HTERT RPE-1 (cell line): ENCODE measurements at regions not wholly inside any gene's neighbourhood (a gene's known extent, or its start where the extent isn't known, plus 50 kb on each side); places are given as distances from the start of the nearest gene placed in this dataset.
"Not testable (repeated sequence)": the region's sequence is repeated elsewhere in the genome, so short reads cannot be mapped to it uniquely, and the experiment has no call there.

Source experiments
- in situ Hi-C: fragments of 300-500 bp; cut with MboI; formaldehyde crosslinking; loops from 4 replicates; pipeline ENCODE4 v1.14.3; 2020; ENCODE audit warnings: low sequenced_read_pairs

DNA sequence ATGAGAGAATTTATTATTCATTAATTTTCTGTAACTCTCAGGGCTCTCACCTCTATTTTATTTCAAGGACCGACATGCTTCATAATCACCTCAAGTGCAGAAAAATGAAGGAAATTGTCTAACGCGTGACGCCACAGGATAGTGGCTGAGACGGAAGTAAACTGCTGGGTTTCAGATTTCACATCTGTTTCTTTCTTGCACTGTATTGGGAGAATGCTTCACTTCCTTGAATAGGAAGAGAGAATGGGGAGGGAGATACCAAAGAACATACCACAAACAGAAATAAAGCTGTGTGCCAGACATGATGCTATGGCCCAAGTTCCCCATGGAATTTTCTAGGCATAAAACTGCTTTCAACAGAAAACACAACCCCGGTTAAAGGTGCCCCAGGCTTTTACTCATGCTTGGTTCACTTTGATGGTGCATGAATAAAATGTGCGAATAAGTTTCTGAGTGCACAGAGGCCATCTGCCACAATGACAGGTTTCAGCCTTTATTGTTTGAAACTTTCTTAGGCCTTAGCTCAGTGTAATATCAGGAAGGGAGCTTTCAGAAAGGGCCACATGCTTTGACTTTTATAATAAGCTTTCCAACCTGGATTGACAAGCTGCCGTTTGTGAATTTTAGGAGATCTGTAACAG, 1116.4 kb downstream of the SOCS6 start:
- in situ Hi-C loops, result no loop called here

DNA sequence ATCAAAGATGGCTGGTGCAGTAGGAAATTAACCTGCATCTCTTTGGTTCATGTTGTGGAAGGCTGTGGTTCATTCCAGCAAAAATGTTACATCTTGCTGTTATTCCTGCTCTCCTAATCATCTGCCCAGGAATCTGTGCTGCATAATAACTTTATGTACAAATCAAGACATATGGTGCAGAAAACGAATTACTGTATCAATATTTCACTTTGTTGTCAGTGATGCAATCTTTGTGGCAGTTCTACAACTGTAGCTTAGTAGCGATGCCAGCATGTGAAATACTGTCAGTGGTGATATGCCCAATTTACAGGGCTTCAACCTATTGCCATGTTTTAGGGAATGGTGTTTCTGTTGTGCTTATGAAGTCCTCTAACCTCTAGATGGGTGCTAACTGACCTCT, 1114.7 kb downstream of the SOCS6 start:
- in situ Hi-C loops, result no loop called here

DNA sequence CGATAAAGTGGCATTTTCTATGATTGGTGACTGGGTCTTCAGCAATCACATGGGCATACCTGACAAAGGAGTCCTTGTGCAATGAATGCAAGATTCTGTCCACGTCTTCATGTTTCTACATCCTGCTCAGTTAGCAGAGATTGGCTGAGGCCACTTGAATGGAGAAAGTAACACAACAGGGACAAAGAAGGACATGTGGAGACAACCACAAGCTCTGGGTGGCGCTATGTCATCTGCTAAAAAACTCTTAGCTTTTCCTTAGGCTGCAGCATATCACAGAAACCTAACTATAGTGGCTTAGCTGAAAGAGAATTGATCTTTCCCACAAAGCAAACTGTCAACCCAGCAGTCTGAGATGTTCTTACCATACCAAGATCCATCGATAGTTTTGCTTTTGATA, 1109.7 kb downstream of the SOCS6 start:
- in situ Hi-C loops, result no loop called here

DNA sequence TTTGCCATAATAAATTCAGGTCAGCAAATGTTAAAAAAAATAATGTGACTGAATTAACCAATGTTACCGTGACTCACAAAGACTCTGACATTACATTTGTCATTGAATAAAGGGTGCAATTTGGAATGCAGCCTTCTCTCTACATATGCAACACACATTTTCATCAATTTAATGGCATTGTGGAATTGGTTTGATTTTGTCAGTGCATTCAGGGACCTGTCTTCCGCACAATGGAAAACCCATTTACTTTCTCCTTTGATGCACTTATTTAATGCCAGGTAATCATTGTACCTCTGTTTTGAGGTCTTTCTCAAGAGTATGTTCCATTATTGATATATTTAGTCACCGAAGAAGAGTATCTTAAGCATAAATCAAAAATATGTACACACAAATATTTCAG, 1099.3 kb downstream of the SOCS6 start:
- in situ Hi-C loops, result no loop called here

DNA sequence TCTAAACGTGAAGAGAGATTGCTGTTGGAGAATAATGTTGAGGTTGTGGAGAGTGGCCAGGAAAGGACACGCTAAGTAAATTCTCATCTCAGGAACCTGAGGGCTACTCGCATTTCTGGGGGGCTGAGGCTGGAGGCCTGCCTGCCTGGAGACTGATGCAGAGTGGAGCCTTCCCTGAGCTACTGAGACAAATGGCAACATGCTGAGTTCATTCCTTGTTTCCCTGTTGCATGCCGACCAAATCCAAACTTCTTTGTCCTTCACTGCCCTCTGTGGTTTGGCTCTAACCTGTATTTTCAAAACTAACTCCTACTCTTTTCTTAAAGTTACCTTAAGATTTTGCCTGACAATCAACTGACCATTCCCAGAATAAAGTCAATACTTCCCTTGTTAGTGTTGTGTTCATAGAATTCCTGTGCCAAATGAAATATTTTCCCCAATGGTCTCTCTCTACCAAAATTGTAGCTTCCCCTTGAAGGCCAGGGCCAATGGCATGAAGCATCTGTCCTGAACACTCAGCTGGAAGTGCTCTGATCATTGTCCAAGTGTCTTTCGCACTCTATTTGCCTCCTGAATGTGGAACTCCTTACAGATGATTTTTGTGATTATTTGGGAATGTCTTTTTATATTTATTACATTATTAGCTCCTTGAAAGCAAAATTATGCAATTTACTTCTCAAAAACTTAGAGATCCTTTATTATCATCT, 1085.6 kb downstream of the SOCS6 start:
- in situ Hi-C loops, result no loop called here

DNA sequence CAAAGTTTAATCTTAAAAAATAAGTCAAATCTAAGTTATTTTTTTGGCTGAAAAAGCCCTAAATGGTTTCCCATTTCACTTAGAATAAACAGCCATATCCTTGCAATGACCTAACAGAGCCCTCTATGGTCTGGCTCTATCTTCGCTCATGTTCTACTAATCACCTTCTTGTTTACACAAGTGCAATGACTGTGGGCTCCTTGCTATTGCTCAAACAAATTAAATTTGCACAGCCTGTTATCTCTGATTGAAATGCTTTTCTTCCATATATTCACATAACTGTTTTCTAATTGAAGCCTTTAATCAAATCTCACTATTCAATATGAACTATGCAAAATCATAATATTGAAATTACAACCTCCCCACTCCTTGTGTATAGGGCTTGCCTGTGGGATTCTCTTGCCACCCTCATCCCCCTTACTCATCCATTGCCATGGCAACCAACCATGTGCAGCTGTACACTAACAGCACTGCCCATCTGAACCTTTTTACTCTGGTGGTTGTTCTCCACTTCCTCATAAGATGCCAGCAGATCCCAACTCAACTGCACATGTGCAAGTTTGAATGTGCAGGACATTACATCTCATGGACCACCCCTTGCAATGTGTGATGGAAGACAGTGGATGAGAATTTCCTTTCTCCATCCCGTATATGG, 1083.2 kb downstream of the SOCS6 start:
- in situ Hi-C loops, result no loop called here

DNA sequence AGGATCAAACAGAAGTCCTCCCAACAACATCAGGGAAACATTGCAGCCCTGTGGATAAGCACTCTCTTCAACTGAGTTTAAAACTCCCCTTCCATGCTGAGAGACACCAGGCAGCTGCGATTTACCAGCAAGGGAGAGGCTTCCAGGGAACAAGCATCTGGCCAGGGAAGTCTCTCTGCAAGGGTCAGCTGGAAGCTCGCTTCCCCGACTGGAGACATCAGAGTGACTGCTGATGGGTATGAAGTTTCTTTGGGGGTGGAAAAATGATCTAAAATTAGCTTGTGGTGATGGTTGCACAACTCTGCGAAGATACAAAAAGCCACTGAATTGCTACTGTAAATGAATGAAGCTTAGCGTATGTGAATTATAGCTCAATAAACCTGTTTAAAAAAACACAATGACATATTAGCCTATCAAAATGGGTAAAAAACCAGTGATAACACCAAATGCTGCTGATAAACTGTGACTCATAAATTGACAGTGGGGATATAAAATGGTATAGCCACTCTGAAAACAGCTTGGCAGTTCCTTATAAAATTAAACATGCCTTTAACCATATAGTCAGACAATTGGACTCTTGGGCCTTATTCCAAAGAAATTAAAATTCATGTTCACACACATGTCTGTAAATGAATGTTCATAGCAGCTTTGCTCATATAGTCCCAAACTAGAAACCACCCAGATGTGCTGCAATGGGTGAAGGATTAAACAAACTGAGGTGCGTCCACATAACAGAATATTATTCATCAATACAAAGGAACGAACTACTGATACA, 1082.0 kb downstream of the SOCS6 start:
- in situ Hi-C loops, result no loop called here

DNA sequence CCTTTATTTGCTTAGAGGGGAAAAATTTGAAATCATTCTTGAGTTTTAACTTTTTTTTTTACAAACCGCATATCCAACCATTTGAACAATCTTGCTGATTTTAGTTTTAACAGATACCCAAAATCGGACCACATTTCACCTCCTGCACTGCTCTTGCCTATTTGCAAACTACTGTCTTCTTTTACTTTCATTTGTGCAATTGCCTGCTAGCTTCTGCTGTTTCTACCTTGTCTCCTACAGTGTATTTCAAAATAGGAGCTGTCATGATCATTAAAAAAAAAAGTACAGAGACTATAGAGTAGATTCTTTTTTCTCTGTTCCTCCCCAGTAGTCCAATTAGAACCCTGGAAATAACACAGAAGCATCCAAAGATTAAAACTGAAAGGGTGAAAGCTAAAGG, 1081.2 kb downstream of the SOCS6 start:
- in situ Hi-C loops, result no loop called here

DNA sequence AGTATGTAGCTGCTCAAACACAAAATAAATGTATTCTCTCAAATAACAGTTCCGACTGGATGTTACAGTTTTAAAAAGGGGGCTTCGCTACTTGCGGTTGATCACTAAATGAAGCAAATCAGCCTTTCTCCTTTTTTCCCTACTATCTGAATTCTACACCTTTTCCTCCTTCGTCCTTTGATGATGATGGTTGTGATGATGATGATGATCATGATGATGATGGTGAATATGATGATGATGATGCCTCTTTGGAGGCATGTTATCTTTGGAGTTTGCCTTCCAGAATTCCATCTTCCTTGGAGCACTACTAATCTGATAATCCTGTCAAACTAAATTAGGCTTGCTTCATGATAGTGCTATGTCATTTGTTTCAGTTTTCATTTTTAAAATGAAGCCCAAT, 1073.3 kb downstream of the SOCS6 start:
- in situ Hi-C loops, result no loop called here

DNA sequence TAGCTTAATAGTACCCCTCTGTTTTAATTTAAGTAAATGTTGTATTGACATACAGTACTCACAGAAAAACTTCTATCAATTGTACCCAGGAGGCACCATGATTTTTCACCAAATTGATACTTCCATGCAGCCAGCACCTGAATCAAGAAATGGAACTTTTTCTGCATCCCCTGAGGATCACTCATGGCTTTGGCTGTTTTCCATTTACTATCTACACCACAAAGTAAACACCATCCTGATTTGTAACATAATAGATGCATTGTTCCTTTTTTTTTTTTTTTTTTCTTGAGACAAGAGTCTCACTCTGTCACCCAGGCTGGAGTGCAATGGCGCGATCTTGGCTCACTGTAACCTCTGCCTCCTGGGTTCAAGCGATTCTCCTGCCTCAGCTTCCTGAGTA, 1066.8 kb downstream of the SOCS6 start:
- in situ Hi-C loops, result not testable (repeated sequence)

DNA sequence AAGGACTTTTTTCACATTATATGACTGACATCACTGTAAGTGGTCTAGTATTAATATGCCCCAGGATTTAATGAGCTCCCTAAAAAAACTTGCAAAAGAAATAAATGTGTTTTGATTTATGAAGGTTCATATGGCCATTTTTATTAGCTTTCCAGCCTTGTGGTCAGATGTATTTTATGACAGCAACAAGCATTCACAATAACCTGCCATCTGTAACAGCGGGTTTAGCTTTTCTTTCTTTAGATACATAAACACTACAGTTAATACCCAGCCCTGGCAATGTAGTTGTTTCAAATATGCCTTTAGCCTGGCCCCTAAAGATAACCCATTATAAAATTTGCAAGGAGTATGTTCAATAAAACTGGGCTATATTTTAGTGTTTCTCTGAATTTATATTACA, 1063.8 kb downstream of the SOCS6 start:
- in situ Hi-C loops, result no loop called here

DNA sequence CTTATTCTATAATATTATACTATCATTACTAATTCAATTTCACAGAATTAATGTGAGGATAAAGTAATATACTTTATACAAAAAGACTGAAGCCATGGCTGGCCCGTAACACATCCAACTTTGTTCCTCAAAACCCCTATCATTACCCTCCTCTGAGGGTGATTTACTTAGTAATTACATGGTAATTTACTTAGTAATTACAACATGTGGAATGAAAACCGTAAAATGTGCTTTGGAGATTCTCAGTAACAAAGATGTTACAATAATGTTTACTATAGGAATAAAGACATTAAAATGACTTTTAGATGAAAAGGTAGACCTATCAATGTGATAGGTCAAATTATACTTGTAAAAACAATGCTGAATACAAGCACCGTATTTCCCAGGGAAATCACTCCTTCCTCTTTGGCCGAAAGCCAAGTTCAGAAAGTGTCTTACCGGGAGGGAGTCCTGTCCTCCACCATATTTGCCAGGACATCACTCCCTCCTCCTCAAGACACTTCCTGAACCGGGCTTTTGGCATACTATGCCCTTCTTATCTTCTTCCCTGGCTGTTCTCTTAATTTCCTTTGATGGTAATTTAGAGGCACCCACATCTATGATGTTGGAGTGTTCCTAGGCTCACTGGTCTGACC, 1047.8 kb downstream of the SOCS6 start:
- in situ Hi-C loops, result no loop called here

DNA sequence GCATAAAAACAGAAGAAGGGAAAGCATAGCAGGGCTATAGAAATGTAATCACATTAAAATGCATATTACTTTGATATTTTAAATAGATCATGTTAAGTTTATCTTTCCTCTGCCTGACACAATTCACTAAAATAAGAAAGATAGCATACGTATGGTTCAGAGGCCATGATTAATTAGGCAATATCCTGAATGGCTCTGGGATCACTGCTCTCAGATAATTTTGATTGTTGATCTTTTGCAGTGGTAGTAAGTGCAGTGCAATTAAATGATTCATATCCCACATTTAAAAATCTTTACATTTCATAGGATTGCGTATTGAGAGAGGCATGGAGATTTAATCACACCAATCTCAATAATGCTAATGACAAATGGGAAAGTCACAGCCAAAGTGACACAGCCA, 1040.7 kb downstream of the SOCS6 start:
- in situ Hi-C loops, result no loop called here

DNA sequence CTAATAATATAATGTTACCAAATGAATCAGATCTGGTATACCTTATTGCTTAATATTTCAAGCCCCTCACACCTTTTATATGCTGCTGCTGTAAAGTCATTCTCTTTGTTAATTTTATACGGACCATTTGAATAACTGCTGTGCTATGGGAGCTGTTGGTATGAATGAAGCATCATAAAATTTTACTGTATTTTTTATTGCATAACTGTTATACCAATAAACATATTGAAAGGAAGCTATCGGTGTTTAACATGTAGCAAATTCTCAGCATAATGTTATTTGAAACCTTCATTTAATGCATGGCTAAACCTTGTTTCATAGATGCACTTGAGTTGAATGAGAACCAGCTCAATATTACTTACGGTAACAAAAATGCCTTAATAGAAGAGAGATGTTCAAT, 1040.3 kb downstream of the SOCS6 start:
- in situ Hi-C loops, result no loop called here

DNA sequence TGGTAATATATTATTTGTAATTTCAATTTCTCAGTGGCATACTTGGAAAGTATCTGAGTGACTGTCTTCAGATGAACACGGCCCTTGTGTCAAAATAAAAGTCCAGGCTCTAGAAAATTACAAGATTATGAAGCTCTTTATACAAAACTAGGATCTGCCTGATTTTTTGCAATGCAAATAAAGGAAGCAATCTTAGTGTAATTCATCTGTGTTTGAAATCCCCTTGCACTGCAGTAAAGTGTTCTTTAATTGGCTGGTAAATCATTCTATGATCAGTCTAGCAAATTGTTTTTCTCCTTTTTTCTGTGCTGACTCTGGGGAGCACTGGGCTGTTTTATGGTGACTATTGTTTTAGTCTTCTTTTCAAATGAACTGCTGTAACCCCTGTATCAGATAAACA, 1039.0 kb downstream of the SOCS6 start:
- in situ Hi-C loops, result no loop called here

DNA sequence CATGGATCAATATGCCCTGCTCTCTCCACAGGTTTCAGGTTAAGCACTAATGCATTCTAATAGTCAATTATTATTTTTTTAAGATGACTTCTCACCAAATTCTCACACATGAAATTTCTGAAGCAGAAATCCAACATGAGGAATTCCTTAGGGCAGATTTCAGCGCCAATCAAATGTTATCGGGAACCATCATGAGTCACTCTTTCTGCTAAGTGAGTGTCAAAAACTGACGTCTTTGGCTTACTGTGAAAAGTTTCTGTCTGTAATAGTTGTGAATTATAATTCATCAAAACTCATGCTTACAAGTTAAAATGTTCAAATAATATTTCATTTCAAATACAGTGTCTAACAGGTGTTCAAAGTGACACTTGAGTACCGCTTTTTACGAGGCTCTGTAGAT, 1038.6 kb downstream of the SOCS6 start:
- in situ Hi-C loops, result no loop called here

DNA sequence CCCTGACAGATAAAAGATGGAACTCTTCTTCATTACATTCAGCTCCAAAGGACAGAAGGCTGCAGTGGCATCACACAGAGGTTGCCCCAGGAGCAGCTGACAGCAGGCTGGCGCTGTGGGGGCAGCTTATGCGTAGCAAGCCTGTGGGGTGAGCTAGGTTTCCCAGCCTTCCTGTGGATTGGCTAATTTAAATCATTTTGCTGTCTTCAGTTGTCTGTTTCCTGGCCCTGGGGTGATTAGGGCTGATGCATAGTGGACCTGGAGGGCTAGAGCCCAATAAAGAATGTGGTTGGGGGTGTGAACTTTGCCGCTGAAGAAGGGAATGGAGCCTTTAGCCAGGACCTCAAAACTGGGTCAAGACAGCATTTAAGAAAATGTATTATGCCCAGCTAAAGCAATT, 1038.0 kb downstream of the SOCS6 start:
- in situ Hi-C loops, result no loop called here

DNA sequence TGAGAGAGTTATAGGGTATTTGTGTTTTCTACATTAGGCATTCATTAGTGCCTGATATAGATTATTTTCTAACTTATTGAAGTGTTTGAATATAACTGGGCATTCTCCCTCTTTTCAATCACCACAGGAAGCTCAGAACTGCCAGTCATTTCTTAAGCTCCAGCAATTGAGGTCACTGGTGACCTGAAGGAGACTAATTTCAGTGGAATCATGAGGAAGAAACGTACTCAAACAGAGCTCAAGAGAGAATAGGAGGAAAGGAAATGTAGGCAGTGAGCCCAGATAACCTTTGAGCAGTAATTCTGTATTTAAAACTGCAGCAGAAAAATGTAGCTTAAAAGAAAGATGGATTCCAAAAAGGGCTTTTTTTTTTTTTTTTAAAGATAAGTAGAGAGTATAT, 1035.5 kb downstream of the SOCS6 start:
- in situ Hi-C loops, result no loop called here

DNA sequence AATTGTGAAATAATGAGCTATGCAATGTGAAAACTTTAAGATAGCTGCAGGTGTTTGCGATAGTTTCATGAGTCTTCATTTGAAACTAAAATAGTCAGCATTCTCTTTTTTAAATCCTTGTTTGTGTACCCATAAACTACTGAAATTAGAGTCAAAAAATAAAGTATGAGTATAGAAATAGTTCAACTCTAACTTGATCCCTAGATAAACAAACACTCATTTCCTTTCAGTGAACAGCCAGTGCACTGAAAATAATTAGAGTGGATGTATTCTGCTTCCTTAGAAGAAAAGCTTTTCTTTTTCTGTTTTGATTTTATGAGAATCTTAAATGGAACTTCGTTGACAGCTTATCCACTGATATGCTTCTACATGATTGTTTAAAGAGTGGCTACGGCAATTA, 1033.4 kb downstream of the SOCS6 start:
- in situ Hi-C loops, result no loop called here

DNA sequence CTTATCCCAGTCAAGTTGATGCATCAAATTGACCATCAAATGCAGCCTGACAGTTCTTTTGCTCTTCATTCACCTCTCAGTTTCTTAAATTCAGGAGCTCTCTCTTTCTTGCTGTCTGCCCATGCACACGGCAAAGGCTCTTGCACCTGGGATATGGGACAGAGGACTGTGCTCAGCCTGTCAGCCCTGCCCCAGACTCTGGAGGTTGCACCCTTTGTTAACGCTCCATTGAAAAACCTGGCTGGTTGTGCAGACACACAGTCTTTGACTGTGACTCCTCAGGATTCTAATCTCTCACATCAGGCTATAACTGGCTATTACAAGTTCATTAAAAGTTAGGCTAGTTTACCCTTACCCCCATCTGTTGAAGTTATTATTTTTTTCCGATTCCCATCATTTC, 1032.5 kb downstream of the SOCS6 start:
- in situ Hi-C loops, result no loop called here

DNA sequence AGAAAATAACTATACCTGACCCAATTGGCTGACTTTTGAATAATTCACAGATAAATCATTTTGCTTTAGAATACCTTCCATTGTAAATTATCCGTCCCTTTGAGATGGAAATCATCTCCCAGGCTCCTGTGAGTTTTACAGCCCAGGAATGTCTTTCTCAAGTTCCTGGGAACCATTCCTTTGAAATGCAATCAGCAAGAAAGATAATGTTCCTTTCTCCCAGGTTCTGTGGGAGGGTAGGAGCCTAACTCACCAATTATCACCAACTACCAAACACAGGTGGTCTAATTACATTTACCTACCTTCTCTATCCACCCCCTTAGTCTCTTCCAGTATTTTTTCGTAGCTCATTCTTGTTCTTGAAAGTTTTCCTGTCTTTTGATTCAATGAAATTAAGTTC, 1016.0 kb downstream of the SOCS6 start:
- in situ Hi-C loops, result no loop called here
